Transverse colon (tissue), 4 donors: ENCODE measurements at regions not wholly inside any gene's neighbourhood (a gene's known extent, or its start where the extent isn't known, plus 50 kb on each side); places are given as distances from the start of the nearest gene placed in this dataset.

Source experiments
- DNase-seq: peaks from one replicate; pipeline ENCODE4 v3.0.0-alpha.2; 2019
- H3K27ac ChIP-seq, 4 donors: fragments of 200-600 bp; sonication (generic); 2 replicates each; pipeline ENCODE4 v1.5.1; 2016 to 2018; ENCODE audit warnings: inconsistent platforms in 4 of 4
- H3K27me3 ChIP-seq: fragments of 200-600 bp; sonication (generic); 2 replicates; pipeline ENCODE4 v1.5.1; 2017; ENCODE audit warnings: inconsistent platforms
- H3K36me3 ChIP-seq, 4 donors: fragments of 200-600 bp; sonication (generic); 2 replicates each; pipeline ENCODE4 v1.5.1; 2017 to 2019; ENCODE audit warnings: inconsistent platforms in 4 of 4
- H3K4me1 ChIP-seq, 4 donors: fragments of 200-600 bp; sonication (generic); 2 replicates each; pipeline ENCODE4 v1.5.1; 2017 to 2020; ENCODE audit warnings: inconsistent platforms in 4 of 4
- H3K4me3 ChIP-seq, 4 donors: fragments of 200-600 bp; sonication (generic); 1 replicate in 1 of 4; 2 replicates in 3 of 4; pipeline versions ENCODE4 v1.5.1 to v1.6.1; 2017 to 2019; ENCODE audit warnings: inconsistent platforms in 4 of 4
- H3K9me3 ChIP-seq, 2 donors: fragments of 200-600 bp; sonication (generic); 2 replicates each; pipeline ENCODE4 v1.5.1; 2017 to 2019; ENCODE audit warnings: inconsistent platforms in 2 of 2
- EP300 ChIP-seq: sonication (generic); formaldehyde crosslinking; IDR thresholded peaks from one replicate; pipeline ENCODE4 v1.6.1; 2017; ENCODE audit warnings: antibody characterized with exemption, low read depth
- POLR2A ChIP-seq: fragments of 450-650 bp; IDR thresholded peaks from one replicate; pipeline ENCODE4 v1.6.1; 2016; ENCODE audit warnings: antibody characterized with exemption, mild to moderate bottlenecking, moderate library complexity
- POLR2AphosphoS5 ChIP-seq, 3 donors: sonication (generic); formaldehyde crosslinking; IDR thresholded peaks; one replicate each; pipeline ENCODE4 v1.6.1; 2016; ENCODE audit warnings: antibody characterized with exemption in 3 of 3
- WGBS, 2 donors: methylation state at CpG; one replicate each; pipeline ENCODE4 v1.1.5; 2018; ENCODE audit warnings: low coverage in 1 of 2; 5-methylcytosine and 5-hydroxymethylcytosine counted together
- in situ Hi-C, 4 donors: fragments of 200-750 bp; cut with MboI; loops; one replicate each; pipeline versions ENCODE4 v1.15.0 to v1.15.1; 2017; ENCODE audit warnings: low sequenced_read_pairs in 3 of 4, low pct_ligation_motif_present in 1 of 4, low pct_unique_long_range_greater_than_20kb in 1 of 4
- intact Hi-C: fragments of 100-400 bp; cut with DNase I; formaldehyde crosslinking; loops from one replicate; pipeline ENCODE4 v1.15.1; 2023; ENCODE audit warnings: low total_unique reads
- TF ChIP-seq, protein P1 (sequence below), 5 experiments: fragments of 200-600 bp in 3 of 5; fragments of 450-650 bp in 2 of 5; sonication (generic) in 3 of 5; IDR thresholded peaks; 1 replicate in 2 of 5; 2 replicates in 3 of 5; pipeline ENCODE4 v1.5.1; 2016 to 2017; ENCODE audit warnings: antibody characterized with exemption in 5 of 5, inconsistent platforms in 3 of 5, mild to moderate bottlenecking in 2 of 5, moderate library complexity in 1 of 5

DNA sequence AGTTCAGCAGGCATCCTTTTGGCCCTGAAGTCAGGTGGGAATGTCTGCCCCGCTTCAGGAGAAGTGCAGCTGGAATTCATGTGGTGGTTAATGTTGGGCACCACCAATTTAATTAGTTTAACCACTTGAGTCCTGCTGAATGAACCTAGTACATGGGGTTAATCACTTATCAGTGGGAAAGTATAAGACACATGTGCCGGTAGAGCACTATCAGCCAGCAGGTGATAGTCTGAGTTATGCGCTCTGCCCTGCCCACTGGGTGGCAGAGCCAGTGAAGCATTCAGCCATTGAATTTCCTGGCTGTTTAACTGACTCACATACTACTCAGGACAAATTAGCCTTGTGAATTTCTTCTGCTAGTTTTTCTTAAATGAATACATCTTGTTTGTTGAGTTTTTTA, 789.7 kb upstream of the PRR20A start:
- no peaks in the 10 kb centered on the region for H3K9me3 ChIP-seq
- H3K27ac ChIP-seq: no peak overlapping the region
- in situ Hi-C loops: no loop called here
- no peaks in the 10 kb centered on the region for H3K36me3 ChIP-seq
- H3K27me3 ChIP-seq: no peaks in the 10 kb centered on the region
- no peak overlapping the region for H3K4me3 ChIP-seq
- H3K4me1 ChIP-seq: no peaks in the 10 kb centered on the region
- WGBS, 2 donors: 56% methylated on average over 3 of the region's 3 CpGs
- no peak for DNase-seq
- TF ChIP-seq EP300 (no peak), POLR2A (no peak), POLR2AphosphoS5 (IDR thresholded peaks at IDR 0.05) (no peak)
- TF ChIP-seq, protein P1, sequence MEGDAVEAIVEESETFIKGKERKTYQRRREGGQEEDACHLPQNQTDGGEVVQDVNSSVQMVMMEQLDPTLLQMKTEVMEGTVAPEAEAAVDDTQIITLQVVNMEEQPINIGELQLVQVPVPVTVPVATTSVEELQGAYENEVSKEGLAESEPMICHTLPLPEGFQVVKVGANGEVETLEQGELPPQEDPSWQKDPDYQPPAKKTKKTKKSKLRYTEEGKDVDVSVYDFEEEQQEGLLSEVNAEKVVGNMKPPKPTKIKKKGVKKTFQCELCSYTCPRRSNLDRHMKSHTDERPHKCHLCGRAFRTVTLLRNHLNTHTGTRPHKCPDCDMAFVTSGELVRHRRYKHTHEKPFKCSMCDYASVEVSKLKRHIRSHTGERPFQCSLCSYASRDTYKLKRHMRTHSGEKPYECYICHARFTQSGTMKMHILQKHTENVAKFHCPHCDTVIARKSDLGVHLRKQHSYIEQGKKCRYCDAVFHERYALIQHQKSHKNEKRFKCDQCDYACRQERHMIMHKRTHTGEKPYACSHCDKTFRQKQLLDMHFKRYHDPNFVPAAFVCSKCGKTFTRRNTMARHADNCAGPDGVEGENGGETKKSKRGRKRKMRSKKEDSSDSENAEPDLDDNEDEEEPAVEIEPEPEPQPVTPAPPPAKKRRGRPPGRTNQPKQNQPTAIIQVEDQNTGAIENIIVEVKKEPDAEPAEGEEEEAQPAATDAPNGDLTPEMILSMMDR (IDR thresholded peaks at IDR 0.05): no peak
- intact Hi-C loops: no loop called here

DNA sequence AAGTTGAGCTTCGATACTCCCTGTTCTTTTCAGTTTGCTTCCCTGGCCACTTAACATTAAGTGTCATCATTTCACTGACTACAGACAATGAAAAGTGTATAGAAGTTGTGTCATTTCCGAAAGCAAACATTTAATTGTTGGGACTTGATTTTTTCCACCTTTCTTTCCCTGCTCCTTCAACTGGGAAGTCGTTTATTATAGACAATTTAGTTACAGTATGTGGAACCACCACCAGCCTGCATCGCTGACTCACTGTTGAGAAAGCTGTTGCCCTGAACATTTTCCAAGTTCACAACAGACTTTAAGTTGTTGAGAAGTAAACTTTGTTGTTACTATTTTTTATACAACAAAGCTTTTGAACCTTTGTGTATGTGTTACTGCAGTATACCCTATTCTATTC, 788.4 kb upstream of the PRR20A start:
- in situ Hi-C loops (no loop called here), intact Hi-C loops (no loop called here)
- WGBS, 2 donors: 61 to 68% methylated on average over 3 to 4 of the region's 4 CpGs
- Histone ChIP-seq H3K4me3 (no peak overlapping the region), H3K36me3 (no peaks in the 10 kb centered on the region), H3K27me3 (no peaks in the 10 kb centered on the region), H3K4me1 (no peaks in the 10 kb centered on the region), H3K27ac (no peak overlapping the region), H3K9me3 (no peaks in the 10 kb centered on the region)
- TF ChIP-seq, protein P1 (IDR thresholded peaks at IDR 0.05): no peak
- TF ChIP-seq POLR2AphosphoS5 (IDR thresholded peaks at IDR 0.05) (no peak), POLR2A (no peak), EP300 (no peak)
- no peak for DNase-seq

DNA sequence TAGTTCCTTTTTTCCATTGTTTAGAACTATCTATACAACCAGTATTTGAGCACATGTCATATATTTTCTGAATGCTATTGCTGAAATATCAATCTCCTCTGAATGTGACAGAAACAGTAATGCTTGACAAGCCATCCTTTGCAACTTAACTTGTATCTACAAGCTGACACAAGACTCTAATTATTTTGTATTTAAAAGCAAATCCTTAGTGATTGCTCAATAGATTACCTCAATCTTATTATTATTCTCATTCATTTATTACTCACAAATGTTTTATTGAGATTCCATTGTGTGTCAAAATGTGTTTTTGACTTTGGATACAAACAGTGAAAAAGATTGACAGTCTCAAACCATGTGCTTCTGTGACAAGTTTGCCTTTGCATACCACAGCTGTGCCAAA, 787.8 kb upstream of the PRR20A start:
- no peak overlapping the region for H3K27ac ChIP-seq
- no peaks in the 10 kb centered on the region for H3K9me3 ChIP-seq
- no peaks in the 10 kb centered on the region for H3K27me3 ChIP-seq
- TF ChIP-seq POLR2AphosphoS5 (IDR thresholded peaks at IDR 0.05) (no peak), EP300 (no peak), POLR2A (no peak)
- TF ChIP-seq, protein P1 (IDR thresholded peaks at IDR 0.05): no peak
- intact Hi-C loops (no loop called here), in situ Hi-C loops (no loop called here)
- no peaks in the 10 kb centered on the region for H3K36me3 ChIP-seq
- no peak for DNase-seq
- H3K4me3 ChIP-seq: no peak overlapping the region
- H3K4me1 ChIP-seq: no peaks in the 10 kb centered on the region

DNA sequence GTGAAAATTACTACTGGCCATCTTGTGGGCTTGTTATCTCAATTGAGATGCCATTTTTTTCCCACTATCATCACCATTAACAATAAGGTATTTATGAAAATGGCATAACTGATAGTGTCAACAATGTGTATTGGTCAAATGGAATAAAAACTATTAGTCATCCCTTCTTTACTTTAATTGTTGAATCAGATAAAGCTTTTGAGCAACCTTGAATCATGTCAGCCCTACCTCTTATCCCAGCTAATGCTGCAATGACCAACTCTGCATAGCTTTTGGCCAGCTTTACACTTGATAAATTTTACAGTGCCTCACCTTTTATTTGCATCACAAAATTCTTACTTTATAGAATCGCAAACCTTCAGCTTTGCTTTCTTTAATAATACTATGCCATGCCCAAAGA, 784.0 kb upstream of the PRR20A start:
- H3K4me3 ChIP-seq: no peak overlapping the region
- no peak for TF ChIP-seq EP300
- TF ChIP-seq POLR2AphosphoS5 (IDR thresholded peaks at IDR 0.05): no peak
- TF ChIP-seq POLR2A: no peak
- TF ChIP-seq, protein P1 (IDR thresholded peaks at IDR 0.05): no peak
- no peak overlapping the region for H3K27ac ChIP-seq
- in situ Hi-C loops (no loop called here), intact Hi-C loops (no loop called here)
- 79 to 89% methylated on average over 1 of the region's 1 CpG for WGBS, 2 donors
- no peaks in the 10 kb centered on the region for H3K27me3 ChIP-seq
- H3K36me3 ChIP-seq: no peaks in the 10 kb centered on the region
- no peaks in the 10 kb centered on the region for H3K4me1 ChIP-seq
- no peak for DNase-seq
- H3K9me3 ChIP-seq: no peaks in the 10 kb centered on the region
